ENCODE measurements at regions not wholly inside any gene's neighbourhood (a gene's known extent, or its start where the extent isn't known, plus 50 kb on each side); places are given as distances from the start of the nearest gene placed in this dataset.
"Not testable (repeated sequence)": the region's sequence is repeated elsewhere in the genome, so short reads cannot be mapped to it uniquely, and the experiment has no call there.

- peaks cover 28% of the 10 kb centered on the region for H3K4me1 ChIP-seq
These were observed 413.8 kb upstream of the CCDC54 start for GRCh38 chr3:106963442-106963841.

GRCh38 chr3:106965307-106965706, 411.9 kb upstream of the CCDC54 start:
- intact Hi-C loops (cut with micrococcal nuclease) = no loop called here
- Histone ChIP-seq H3K4me1 (peaks cover 28% of the 10 kb centered on the region), H3K4me3 (no peak overlapping the region), H3K36me3 (no peaks in the 10 kb centered on the region), H3K27me3 (ENCODE audit: low read depth) (no peaks in the 10 kb centered on the region), H3K9me3 (replicated peaks) (no peaks in the 10 kb centered on the region), H3K27ac (replicated peaks) (peak overlapping the region; percentile 22)
- no peak for DNase-seq
- TF ChIP-seq, protein P1, sequence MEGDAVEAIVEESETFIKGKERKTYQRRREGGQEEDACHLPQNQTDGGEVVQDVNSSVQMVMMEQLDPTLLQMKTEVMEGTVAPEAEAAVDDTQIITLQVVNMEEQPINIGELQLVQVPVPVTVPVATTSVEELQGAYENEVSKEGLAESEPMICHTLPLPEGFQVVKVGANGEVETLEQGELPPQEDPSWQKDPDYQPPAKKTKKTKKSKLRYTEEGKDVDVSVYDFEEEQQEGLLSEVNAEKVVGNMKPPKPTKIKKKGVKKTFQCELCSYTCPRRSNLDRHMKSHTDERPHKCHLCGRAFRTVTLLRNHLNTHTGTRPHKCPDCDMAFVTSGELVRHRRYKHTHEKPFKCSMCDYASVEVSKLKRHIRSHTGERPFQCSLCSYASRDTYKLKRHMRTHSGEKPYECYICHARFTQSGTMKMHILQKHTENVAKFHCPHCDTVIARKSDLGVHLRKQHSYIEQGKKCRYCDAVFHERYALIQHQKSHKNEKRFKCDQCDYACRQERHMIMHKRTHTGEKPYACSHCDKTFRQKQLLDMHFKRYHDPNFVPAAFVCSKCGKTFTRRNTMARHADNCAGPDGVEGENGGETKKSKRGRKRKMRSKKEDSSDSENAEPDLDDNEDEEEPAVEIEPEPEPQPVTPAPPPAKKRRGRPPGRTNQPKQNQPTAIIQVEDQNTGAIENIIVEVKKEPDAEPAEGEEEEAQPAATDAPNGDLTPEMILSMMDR (IDR thresholded peaks at IDR 0.05; ENCODE audit: borderline replicate concordance) = no peak

More at GRCh38 chr3:106963442-106963841, 413.8 kb upstream of the CCDC54 start:
- no peaks in the 10 kb centered on the region for H3K9me3 ChIP-seq (replicated peaks)
- no peak for DNase-seq
- TF ChIP-seq, protein P1 (IDR thresholded peaks at IDR 0.05; ENCODE audit: borderline replicate concordance) = no peak
- H3K36me3 ChIP-seq = no peaks in the 10 kb centered on the region
- H3K27ac ChIP-seq (replicated peaks) = peak overlapping the region; percentile 55
- H3K4me3 ChIP-seq = peak overlapping the region; percentile 29
- intact Hi-C loops (cut with micrococcal nuclease) = no loop called here
- H3K27me3 ChIP-seq (ENCODE audit: low read depth) = no peaks in the 10 kb centered on the region

- Histone ChIP-seq H3K27me3 (ENCODE audit: low read depth) (no peaks in the 10 kb centered on the region), H3K9me3 (replicated peaks) (peaks cover 8% of the 10 kb centered on the region), H3K4me1 (peaks cover 7% of the 10 kb centered on the region), H3K36me3 (no peaks in the 10 kb centered on the region), H3K4me3 (no peak overlapping the region), H3K27ac (replicated peaks) (no peak overlapping the region)
- intact Hi-C loops (cut with micrococcal nuclease) = no loop called here
- no peak for DNase-seq
- TF ChIP-seq, protein P1 (IDR thresholded peaks at IDR 0.05; ENCODE audit: borderline replicate concordance) = no peak
These were observed 407.6 kb upstream of the CCDC54 start for GRCh38 chr3:106969596-106969995.

DNA sequence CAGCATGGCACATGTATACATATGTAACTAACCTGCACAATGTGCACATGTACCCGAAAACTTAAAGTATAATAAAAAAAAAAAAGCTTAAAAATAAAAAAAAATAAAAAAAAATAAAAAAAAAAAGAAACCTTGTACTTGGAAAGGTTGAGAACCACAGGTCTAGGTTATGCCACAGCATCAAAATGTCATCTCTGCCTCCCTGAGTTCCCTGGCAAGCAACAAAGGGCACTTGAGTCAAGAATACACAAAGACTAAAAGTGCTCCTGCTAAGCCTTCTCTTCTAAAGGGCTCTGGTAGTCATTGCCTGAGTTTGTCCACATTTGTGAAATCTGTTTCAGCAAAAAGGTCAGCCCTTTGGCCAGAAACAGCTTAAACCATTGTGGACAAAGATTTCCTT, 395.8 kb upstream of the CCDC54 start:
- no peaks in the 10 kb centered on the region for H3K36me3 ChIP-seq
- no peak overlapping the region for H3K4me3 ChIP-seq
- no peak for DNase-seq
- no peaks in the 10 kb centered on the region for H3K9me3 ChIP-seq (replicated peaks)
- H3K27ac ChIP-seq (replicated peaks) = no peak overlapping the region
- intact Hi-C loops (cut with micrococcal nuclease) = no loop called here
- TF ChIP-seq, protein P1 (IDR thresholded peaks at IDR 0.05; ENCODE audit: borderline replicate concordance) = no peak
- H3K27me3 ChIP-seq (ENCODE audit: low read depth) = no peaks in the 10 kb centered on the region
- no peaks in the 10 kb centered on the region for H3K4me1 ChIP-seq

GRCh38 chr3:106985721-106986120, 391.5 kb upstream of the CCDC54 start:
- H3K27me3 ChIP-seq (ENCODE audit: low read depth) = no peaks in the 10 kb centered on the region
- no peak for DNase-seq
- H3K36me3 ChIP-seq = no peaks in the 10 kb centered on the region
- no peak overlapping the region for H3K4me3 ChIP-seq
- peaks cover 7% of the 10 kb centered on the region for H3K9me3 ChIP-seq (replicated peaks)
- intact Hi-C loops (cut with micrococcal nuclease) = no loop called here
- no peaks in the 10 kb centered on the region for H3K4me1 ChIP-seq
- TF ChIP-seq, protein P1 (IDR thresholded peaks at IDR 0.05; ENCODE audit: borderline replicate concordance) = no peak
- no peak overlapping the region for H3K27ac ChIP-seq (replicated peaks)

GRCh38 chr3:106998841-106999682, 378.2 kb upstream of the CCDC54 start:
- H3K27me3 ChIP-seq (ENCODE audit: low read depth); DNase-seq; H3K4me3 ChIP-seq; H3K4me1 ChIP-seq; H3K36me3 ChIP-seq; H3K27ac ChIP-seq (replicated peaks); intact Hi-C loops (cut with micrococcal nuclease); H3K9me3 ChIP-seq (replicated peaks): not testable (repeated sequence)
